HCT116 (cell line): ENCODE measurements at regions not wholly inside any gene's neighbourhood (a gene's known extent, or its start where the extent isn't known, plus 50 kb on each side); places are given as distances from the start of the nearest gene placed in this dataset.

Experiments
- CEBPB ChIP-seq: IDR thresholded peaks from 2 replicates; pipeline ENCODE4 v1.6.1; 2012; ENCODE audit warnings: low read depth
- CTCF ChIP-seq, 3 experiments: fragments of 200-600 bp in 1 of 3; sonication (generic) in 1 of 3; IDR thresholded peaks in 2 of 3; conservative IDR thresholded peaks in 1 of 3; 2 replicates each; pipeline ENCODE4 v1.5.1; 2012 to 2017; ENCODE audit warnings: low read depth in 2 of 3, low read length in 2 of 3, antibody characterized with exemption in 1 of 3, borderline replicate concordance in 1 of 3, control low read depth in 1 of 3, mild to moderate bottlenecking in 1 of 3, mixed read lengths in 1 of 3, mixed run types in 1 of 3, moderate library complexity in 1 of 3; ENCODE audit not compliant: insufficient read depth in 1 of 3
- EZH2phosphoT487 ChIP-seq: fragments of 200-600 bp; IDR thresholded peaks from 2 replicates; pipeline ENCODE4 v1.6.1; 2018; ENCODE audit warnings: antibody characterized with exemption, borderline replicate concordance
- POLR2A ChIP-seq: IDR thresholded peaks from 2 replicates; pipeline ENCODE4 v1.7.0; 2011; ENCODE audit warnings: borderline replicate concordance; ENCODE audit not compliant: insufficient read depth, insufficient read length; ENCODE audit errors: extremely low read depth
- POLR2AphosphoS5 ChIP-seq: IDR thresholded peaks from 2 replicates; pipeline ENCODE4 v1.6.1; 2011; ENCODE audit warnings: mild to moderate bottlenecking, low read depth, low read length, moderate library complexity
- RAD21 ChIP-seq: IDR thresholded peaks from 2 replicates; pipeline ENCODE4 v1.6.1; 2012; ENCODE audit warnings: low read depth, mild to moderate bottlenecking
- YY1 ChIP-seq: IDR thresholded peaks from 2 replicates; pipeline ENCODE4 v1.6.1; 2011; ENCODE audit warnings: low read length, low read depth, moderate library complexity, mild to moderate bottlenecking; ENCODE audit not compliant: insufficient replicate concordance; ENCODE audit errors: extremely low read depth
- ZNF274 ChIP-seq: fragments of 200-500 bp; sonication (Bioruptor generic); IDR thresholded peaks from 2 replicates; pipeline ENCODE4 v1.6.1; 2014; ENCODE audit warnings: mild to moderate bottlenecking, low read depth, low read length, inconsistent platforms
- TF ChIP-seq, protein P1 (sequence below): IDR thresholded peaks from 2 replicates; pipeline ENCODE4 v1.6.1; 2012; ENCODE audit warnings: low read depth

DNA sequence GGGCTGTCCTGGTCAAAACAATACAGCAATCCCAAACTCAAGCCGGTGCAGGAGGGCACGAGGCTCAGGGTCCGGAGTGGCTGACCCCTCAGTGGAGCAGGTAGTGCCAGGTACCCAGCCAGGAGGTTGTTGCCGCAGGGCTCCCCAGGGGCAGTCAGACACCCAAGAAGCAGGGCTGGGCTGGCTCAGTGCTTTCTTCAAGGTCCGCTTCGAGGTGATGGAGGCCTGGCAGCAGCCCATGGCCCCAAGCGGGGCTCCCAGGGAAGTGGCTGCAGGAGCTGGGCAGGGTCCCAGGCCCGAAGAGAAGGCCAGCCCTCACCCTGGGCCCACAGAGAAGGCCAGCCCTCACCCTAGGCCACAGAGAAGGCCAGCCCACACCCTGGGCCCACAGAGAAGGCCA is 55.3 kb upstream of the COPS8 start:
- TF ChIP-seq CTCF (IDR thresholded peaks at IDR 0.05 in 2 of 3, conservative IDR thresholded peaks at IDR 0.05 in 1 of 3; ENCODE audit: borderline replicate concordance in 1 of 3, insufficient read depth in 1 of 3, low read depth in 2 of 3, low read length in 2 of 3), result no peak
- no peak for TF ChIP-seq RAD21
- no peak for TF ChIP-seq YY1
- no peak for TF ChIP-seq POLR2AphosphoS5
- no peak for TF ChIP-seq EZH2phosphoT487
- no peak for TF ChIP-seq POLR2A
- no peak for TF ChIP-seq ZNF274
- TF ChIP-seq, protein P1, sequence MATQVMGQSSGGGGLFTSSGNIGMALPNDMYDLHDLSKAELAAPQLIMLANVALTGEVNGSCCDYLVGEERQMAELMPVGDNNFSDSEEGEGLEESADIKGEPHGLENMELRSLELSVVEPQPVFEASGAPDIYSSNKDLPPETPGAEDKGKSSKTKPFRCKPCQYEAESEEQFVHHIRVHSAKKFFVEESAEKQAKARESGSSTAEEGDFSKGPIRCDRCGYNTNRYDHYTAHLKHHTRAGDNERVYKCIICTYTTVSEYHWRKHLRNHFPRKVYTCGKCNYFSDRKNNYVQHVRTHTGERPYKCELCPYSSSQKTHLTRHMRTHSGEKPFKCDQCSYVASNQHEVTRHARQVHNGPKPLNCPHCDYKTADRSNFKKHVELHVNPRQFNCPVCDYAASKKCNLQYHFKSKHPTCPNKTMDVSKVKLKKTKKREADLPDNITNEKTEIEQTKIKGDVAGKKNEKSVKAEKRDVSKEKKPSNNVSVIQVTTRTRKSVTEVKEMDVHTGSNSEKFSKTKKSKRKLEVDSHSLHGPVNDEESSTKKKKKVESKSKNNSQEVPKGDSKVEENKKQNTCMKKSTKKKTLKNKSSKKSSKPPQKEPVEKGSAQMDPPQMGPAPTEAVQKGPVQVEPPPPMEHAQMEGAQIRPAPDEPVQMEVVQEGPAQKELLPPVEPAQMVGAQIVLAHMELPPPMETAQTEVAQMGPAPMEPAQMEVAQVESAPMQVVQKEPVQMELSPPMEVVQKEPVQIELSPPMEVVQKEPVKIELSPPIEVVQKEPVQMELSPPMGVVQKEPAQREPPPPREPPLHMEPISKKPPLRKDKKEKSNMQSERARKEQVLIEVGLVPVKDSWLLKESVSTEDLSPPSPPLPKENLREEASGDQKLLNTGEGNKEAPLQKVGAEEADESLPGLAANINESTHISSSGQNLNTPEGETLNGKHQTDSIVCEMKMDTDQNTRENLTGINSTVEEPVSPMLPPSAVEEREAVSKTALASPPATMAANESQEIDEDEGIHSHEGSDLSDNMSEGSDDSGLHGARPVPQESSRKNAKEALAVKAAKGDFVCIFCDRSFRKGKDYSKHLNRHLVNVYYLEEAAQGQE, result no peak
- TF ChIP-seq CEBPB, result no peak
